B cell (primary cell): ENCODE measurements at regions not wholly inside any gene's neighbourhood (a gene's known extent, or its start where the extent isn't known, plus 50 kb on each side); places are given as distances from the start of the nearest gene placed in this dataset.

Experiments
- ATAC-seq: fragments of 200-7000 bp; cut with Tn5 transposase; one replicate; pipeline ENCODE4 v1.10.0; 2021; ENCODE audit warnings: low read depth, mild to moderate bottlenecking, moderate number of reproducible peaks, moderate library complexity
- CTCF ChIA-PET: fragments of 350-600 bp; sonication (Branson Sonifier 250); formaldehyde crosslinking; loops from one replicate; lab custom pipeline; 2021; ENCODE audit warnings: antibody characterized with exemption, inconsistent platforms; lab: Charles Lee
- POLR2A ChIA-PET: fragments of 350-600 bp; sonication (Branson Sonifier 250); formaldehyde crosslinking; loops from one replicate; lab custom pipeline; 2021; ENCODE audit warnings: antibody characterized with exemption; lab: Charles Lee
- DNase-seq: peaks from one replicate; pipeline ENCODE4 v3.0.0; 2013
- H2AFZ ChIP-seq: 2 replicates; pipeline ENCODE4 v1.6.1; 2012; ENCODE audit warnings: mild to moderate bottlenecking, low read depth, low read length; ENCODE audit not compliant: insufficient read depth, poor library complexity, severe bottlenecking
- H3K27ac ChIP-seq, 2 donors: 1 replicate in 1 of 2; 2 replicates in 1 of 2; pipeline ENCODE4 v1.5.1; 2012 to 2013; ENCODE audit warnings: low read length in 2 of 2, mild to moderate bottlenecking in 2 of 2, moderate library complexity in 1 of 2
- H3K27me3 ChIP-seq, 4 experiments: fragments of 200-600 bp in 1 of 4; sonication (generic) in 1 of 4; replicated peaks in 1 of 4; 1 replicate in 2 of 4; 2 replicates in 2 of 4; pipeline versions ENCODE4 v1.6.1 to v1.7.0; 2013 to 2016; ENCODE audit warnings: low read length in 3 of 4, mild to moderate bottlenecking in 2 of 4, mixed read lengths in 1 of 4, moderate library complexity in 1 of 4; ENCODE audit not compliant: insufficient read depth in 4 of 4, control insufficient read depth in 3 of 4; ENCODE audit errors: control extremely low read depth in 1 of 4
- H3K36me3 ChIP-seq, 2 experiments: replicated peaks in 1 of 2; 1 replicate in 1 of 2; 2 replicates in 1 of 2; pipeline versions ENCODE4 v1.6.1 to v1.7.1; 2013; ENCODE audit warnings: low read length in 1 of 2; ENCODE audit not compliant: insufficient read depth in 2 of 2, control insufficient read depth in 1 of 2; ENCODE audit errors: control extremely low read depth in 1 of 2, extremely low read depth in 1 of 2
- H3K4me1 ChIP-seq, 2 donors: fragments of 200-600 bp in 1 of 2; sonication (generic) in 1 of 2; 1 replicate in 1 of 2; 2 replicates in 1 of 2; pipeline versions ENCODE4 v1.5.1 to v1.6.1; 2013 to 2017; ENCODE audit warnings: low read length in 2 of 2; ENCODE audit not compliant: control insufficient read depth in 2 of 2, insufficient read depth in 2 of 2
- H3K4me2 ChIP-seq: replicated peaks from 2 replicates; pipeline ENCODE3; 2012; ENCODE audit warnings: mild to moderate bottlenecking, low read depth, low read length; ENCODE audit not compliant: poor library complexity, severe bottlenecking
- H3K4me3 ChIP-seq, 5 experiments: fragments of 200-600 bp in 1 of 5; sonication (generic) in 1 of 5; 1 replicate in 3 of 5; 2 replicates in 2 of 5; pipeline versions ENCODE4 v1.5.1 to v1.7.0; 2011 to 2016; ENCODE audit warnings: low read length in 4 of 5, mild to moderate bottlenecking in 4 of 5, low read depth in 2 of 5, control low read depth in 1 of 5, moderate library complexity in 1 of 5; ENCODE audit not compliant: insufficient read depth in 1 of 5; ENCODE audit errors: control extremely low read depth in 1 of 5, extremely low read depth in 1 of 5
- H3K79me2 ChIP-seq: fragments of 200-600 bp; sonication (generic); one replicate; pipeline ENCODE4 v1.6.0; 2016; ENCODE audit warnings: low read length; ENCODE audit not compliant: control insufficient read depth, insufficient read depth
- H3K9ac ChIP-seq: fragments of 200-600 bp; sonication (generic); 2 replicates; pipeline ENCODE4 v1.6.1; 2017; ENCODE audit warnings: mild to moderate bottlenecking, low read length, moderate library complexity
- H3K9me3 ChIP-seq, 3 donors: one replicate each; pipeline versions ENCODE4 v1.6.1 to v1.7.1; 2013; ENCODE audit warnings: low read length in 2 of 3; ENCODE audit not compliant: control insufficient read depth in 2 of 3, insufficient read depth in 1 of 3; ENCODE audit errors: control extremely low read depth in 1 of 3
- H4K20me1 ChIP-seq: 2 replicates; pipeline ENCODE4 v1.6.0; 2012; ENCODE audit warnings: mild to moderate bottlenecking, low read length; ENCODE audit not compliant: insufficient read depth, control insufficient read depth, poor library complexity, severe bottlenecking
- H3K27ac Mint-ChIP-seq: one replicate; pipeline ENCODE4 v1.8.0; 2021; ENCODE audit warnings: mixed read lengths
- H3K27me3 Mint-ChIP-seq: one replicate; pipeline ENCODE4 v1.8.0; 2021; ENCODE audit warnings: mixed read lengths
- H3K4me1 Mint-ChIP-seq: one replicate; pipeline ENCODE4 v1.8.0; 2021; ENCODE audit warnings: mixed read lengths
- H3K4me3 Mint-ChIP-seq: one replicate; pipeline ENCODE4 v1.8.0; 2021; ENCODE audit warnings: mixed read lengths
- H3K9me3 Mint-ChIP-seq: one replicate; pipeline ENCODE4 v1.8.0; 2022; ENCODE audit warnings: mixed read lengths; ENCODE audit not compliant: insufficient read depth
- CTCF ChIP-seq: fragments of 200-600 bp; IDR thresholded peaks from one replicate; pipeline ENCODE4 v1.8.0; 2022; ENCODE audit warnings: antibody characterized with exemption, mild to moderate bottlenecking
- EZH2 ChIP-seq: IDR thresholded peaks from 2 replicates; pipeline ENCODE4 v1.6.1; 2012; ENCODE audit warnings: borderline replicate concordance, low read depth, mild to moderate bottlenecking, moderate library complexity, low read length; ENCODE audit not compliant: insufficient read depth, poor library complexity, severe bottlenecking
- WGBS: methylation state at CpG from one replicate; pipeline ENCODE4 v1.1.5; 2013; ENCODE audit warnings: missing lambda C conversion rate; ENCODE audit not compliant: insufficient coverage; 5-methylcytosine and 5-hydroxymethylcytosine counted together
- intact Hi-C: fragments of 100-400 bp; cut with micrococcal nuclease; formaldehyde crosslinking; loops from one replicate; pipeline ENCODE4 v1.10.0; 2022

- no peak overlapping the region for H3K27ac ChIP-seq
- DNase-seq: no peak
- no peaks in the 10 kb centered on the region for H3K4me1 Mint-ChIP-seq
Observed at GRCh38 chrX:124232523-124233201, 99.8 kb upstream of the TEX13D start.

GRCh38 chrX:124234348-124234747, 98.1 kb upstream of the TEX13D start:
- H3K27ac Mint-ChIP-seq: no peak overlapping the region
- ChIA-PET POLR2A (no interaction called here), CTCF (no interaction called here)
- Histone ChIP-seq H3K9me3 (no peaks in the 10 kb centered on the region), H3K4me2 (no peak overlapping the region), H2AFZ (no peak overlapping the region), H3K4me1 (no peaks in the 10 kb centered on the region), H3K27me3 (no peaks in the 10 kb centered on the region), H3K4me3 (no peak overlapping the region), H3K27ac (no peak overlapping the region), H3K79me2 (no peaks in the 10 kb centered on the region), H4K20me1 (no peaks in the 10 kb centered on the region), H3K9ac (no peak overlapping the region), H3K36me3 (no peaks in the 10 kb centered on the region)
- no CpG with 5 or more reads among the region's 8 CpGs for WGBS
- no peak for DNase-seq
- no peak for TF ChIP-seq CTCF
- no peak for TF ChIP-seq EZH2
- no peak for ATAC-seq
- no peaks in the 10 kb centered on the region for H3K27me3 Mint-ChIP-seq
- H3K9me3 Mint-ChIP-seq: no peaks in the 10 kb centered on the region
- intact Hi-C loops: no loop called here
- no peak overlapping the region for H3K4me3 Mint-ChIP-seq
- no peaks in the 10 kb centered on the region for H3K4me1 Mint-ChIP-seq

More at GRCh38 chrX:124232523-124233201, 99.8 kb upstream of the TEX13D start:
- no peak overlapping the region for H3K9ac ChIP-seq
- H2AFZ ChIP-seq: no peak overlapping the region
- no peaks in the 10 kb centered on the region for H3K79me2 ChIP-seq
- ChIA-PET POLR2A (no interaction called here), CTCF (interaction anchor here (0.7 kb wide), 1 partner anchor 279 kb away, joined by 5 read pairs; no protein-coding TSS in a partner anchor)
- no peaks in the 10 kb centered on the region for H3K4me1 ChIP-seq
- no peaks in the 10 kb centered on the region for H4K20me1 ChIP-seq
- H3K9me3 Mint-ChIP-seq: no peaks in the 10 kb centered on the region
- intact Hi-C loops: no loop called here
- H3K36me3 ChIP-seq: no peaks in the 10 kb centered on the region
- no peak overlapping the region for H3K4me2 ChIP-seq
- no peak overlapping the region for H3K27ac Mint-ChIP-seq
- no CpG with 5 or more reads among the region's 3 CpGs for WGBS
- H3K4me3 ChIP-seq: no peak overlapping the region
- no peak overlapping the region for H3K4me3 Mint-ChIP-seq
- TF ChIP-seq CTCF: no peak
- TF ChIP-seq EZH2: no peak
- no peaks in the 10 kb centered on the region for H3K27me3 ChIP-seq
- ATAC-seq: no peak
- H3K9me3 ChIP-seq: no peaks in the 10 kb centered on the region
- H3K27me3 Mint-ChIP-seq: no peaks in the 10 kb centered on the region
